Uterus (tissue), 3 donors: ENCODE measurements at regions not wholly inside any gene's neighbourhood (a gene's known extent, or its start where the extent isn't known, plus 50 kb on each side); places are given as distances from the start of the nearest gene placed in this dataset.

ENCODE experiments used
- DNase-seq, 2 donors: peaks; one replicate each; pipeline ENCODE4 v3.0.0-alpha.2; 2019 to 2020
- H3K27ac ChIP-seq, 2 donors: fragments of 200-600 bp; sonication (generic); 1 replicate in 1 of 2; 2 replicates in 1 of 2; pipeline ENCODE4 v1.5.1; 2016 to 2018
- H3K27me3 ChIP-seq, 2 donors: fragments of 200-600 bp; sonication (generic); one replicate each; pipeline ENCODE4 v1.5.1; 2018 to 2019; ENCODE audit warnings: control low read depth in 1 of 2
- H3K36me3 ChIP-seq, 2 donors: fragments of 200-600 bp; sonication (generic); one replicate each; pipeline ENCODE4 v1.5.1; 2019; ENCODE audit warnings: control low read depth in 1 of 2
- H3K4me1 ChIP-seq, 2 donors: fragments of 200-600 bp; sonication (generic); one replicate each; pipeline ENCODE4 v1.5.1; 2018 to 2019; ENCODE audit warnings: control low read depth in 1 of 2
- H3K4me3 ChIP-seq, 2 donors: fragments of 200-600 bp; sonication (generic); 1 replicate in 1 of 2; 2 replicates in 1 of 2; pipeline ENCODE4 v1.5.1; 2018 to 2019; ENCODE audit warnings: mild to moderate bottlenecking in 1 of 2
- H3K9me3 ChIP-seq, 2 donors: fragments of 200-600 bp; sonication (generic); one replicate each; pipeline ENCODE4 v1.5.1; 2019; ENCODE audit warnings: control low read depth in 1 of 2
- CTCF ChIP-seq, 4 experiments: fragments of 200-600 bp in 2 of 4; fragments of 450-650 bp in 2 of 4; sonication (generic) in 2 of 4; IDR thresholded peaks; one replicate each; pipeline ENCODE4 v1.5.1; 2016 to 2019; ENCODE audit warnings: antibody characterized with exemption in 4 of 4, mild to moderate bottlenecking in 2 of 4, moderate library complexity in 1 of 4
- POLR2A ChIP-seq, 2 donors: fragments of 450-650 bp; IDR thresholded peaks; one replicate each; pipeline ENCODE4 v1.6.1; 2016; ENCODE audit warnings: antibody characterized with exemption in 2 of 2, mild to moderate bottlenecking in 1 of 2, moderate library complexity in 1 of 2
- intact Hi-C: fragments of 100-400 bp; cut with DNase I; formaldehyde crosslinking; loops from one replicate; pipeline ENCODE4 v1.15.1; 2023; ENCODE audit warnings: low total_unique reads
- donor health status: DM: yes; HTN: yes; CAD: no.

GRCh38 chr2:120518819-120519218 is 172.9 kb downstream of the INHBB start:
- no peak for DNase-seq
- no peak for TF ChIP-seq POLR2A (IDR thresholded peaks at IDR 0.05)
- no peak for TF ChIP-seq CTCF (IDR thresholded peaks at IDR 0.05)
- H3K4me3 ChIP-seq, result no peak overlapping the region
- peaks cover 0 to 4% of the 10 kb centered on the region in 2 donors for H3K4me1 ChIP-seq
- no peaks in the 10 kb centered on the region for H3K27me3 ChIP-seq
- no peak overlapping the region for H3K27ac ChIP-seq
- H3K9me3 ChIP-seq, result no peaks in the 10 kb centered on the region
- no peaks in the 10 kb centered on the region for H3K36me3 ChIP-seq
- intact Hi-C loops, result no loop called here

- Histone ChIP-seq H3K27ac (no peak overlapping the region), H3K36me3 (no peaks in the 10 kb centered on the region), H3K27me3 (no peaks in the 10 kb centered on the region), H3K4me3 (no peak overlapping the region), H3K4me1 (peaks cover 0 to 4% of the 10 kb centered on the region in 2 donors), H3K9me3 (no peaks in the 10 kb centered on the region)
- intact Hi-C loops, result no loop called here
- DNase-seq, result no peak
- TF ChIP-seq CTCF (IDR thresholded peaks at IDR 0.05) (no peak), POLR2A (IDR thresholded peaks at IDR 0.05) (no peak)
Measured at GRCh38 chr2:120519469-120519868, 173.5 kb downstream of the INHBB start.

- TF ChIP-seq CTCF (IDR thresholded peaks at IDR 0.05) (no peak), POLR2A (IDR thresholded peaks at IDR 0.05) (no peak)
- Histone ChIP-seq H3K27me3 (no peaks in the 10 kb centered on the region), H3K36me3 (no peaks in the 10 kb centered on the region), H3K27ac (no peak overlapping the region), H3K9me3 (no peaks in the 10 kb centered on the region), H3K4me3 (no peak overlapping the region), H3K4me1 (peaks cover 0 to 4% of the 10 kb centered on the region in 2 donors)
- no peak for DNase-seq
- intact Hi-C loops, result no loop called here
Measured at GRCh38 chr2:120520454-120520853, 174.5 kb downstream of the INHBB start.

- intact Hi-C loops, result no loop called here
- H3K4me3 ChIP-seq, result no peak overlapping the region
- H3K4me1 ChIP-seq, result peaks cover 0 to 4% of the 10 kb centered on the region in 2 donors
- TF ChIP-seq POLR2A (IDR thresholded peaks at IDR 0.05) (no peak), CTCF (IDR thresholded peaks at IDR 0.05) (peak; percentile 15 to 52 (median 44))
- no peaks in the 10 kb centered on the region for H3K27me3 ChIP-seq
- no peak overlapping the region for H3K27ac ChIP-seq
- no peaks in the 10 kb centered on the region for H3K9me3 ChIP-seq
- no peak for DNase-seq
- H3K36me3 ChIP-seq, result no peaks in the 10 kb centered on the region
Measured at GRCh38 chr2:120520929-120521912, 175.3 kb downstream of the INHBB start.

- H3K9me3 ChIP-seq, result no peaks in the 10 kb centered on the region
- no peaks in the 10 kb centered on the region for H3K36me3 ChIP-seq
- no peaks in the 10 kb centered on the region for H3K27me3 ChIP-seq
- peaks cover 0 to 4% of the 10 kb centered on the region in 2 donors for H3K4me1 ChIP-seq
- intact Hi-C loops, result no loop called here
- DNase-seq, result no peak
- H3K4me3 ChIP-seq, result no peak overlapping the region
- TF ChIP-seq CTCF (IDR thresholded peaks at IDR 0.05), result no peak
- no peak for TF ChIP-seq POLR2A (IDR thresholded peaks at IDR 0.05)
- H3K27ac ChIP-seq, result no peak overlapping the region
Measured at GRCh38 chr2:120522151-120522751, 176.3 kb downstream of the INHBB start.
